ENCODE measurements at regions not wholly inside any gene's neighbourhood (a gene's known extent, or its start where the extent isn't known, plus 50 kb on each side); places are given as distances from the start of the nearest gene placed in this dataset.

GRCh38 chr12:11555743-11556625, 93.5 kb upstream of the ETV6 start:
- no peak overlapping the region for H3K9ac ChIP-seq
- no peak overlapping the region for H3K27ac ChIP-seq
- no peaks in the 10 kb centered on the region for H3K9me3 ChIP-seq (ENCODE audit: low read depth)
- no peak overlapping the region for H3K4me3 ChIP-seq
- H3K27me3 ChIP-seq = no peaks in the 10 kb centered on the region
- no peak for DNase-seq (ENCODE audit: low spot score)
- H3K27me3 Mint-ChIP-seq (ENCODE audit: insufficient read depth, low read depth) = no peaks in the 10 kb centered on the region
- no peak overlapping the region for H3K4me3 Mint-ChIP-seq
- H3K36me3 ChIP-seq = no peaks in the 10 kb centered on the region
- H2AFZ ChIP-seq (replicated peaks) = no peak overlapping the region
- H3F3A ChIP-seq (ENCODE audit: low read depth) = no peaks in the 10 kb centered on the region
- H3K4me1 Mint-ChIP-seq = peaks cover 6% of the 10 kb centered on the region
- H3K27ac Mint-ChIP-seq = no peak overlapping the region
- H3K4me1 ChIP-seq = peaks cover 6% of the 10 kb centered on the region
- H3K4me2 ChIP-seq = no peak overlapping the region
- H4K20me1 ChIP-seq (ENCODE audit: low read depth) = no peaks in the 10 kb centered on the region
- no peaks in the 10 kb centered on the region for H3K79me2 ChIP-seq (ENCODE audit: low read depth)
- H3K9me3 Mint-ChIP-seq = no peaks in the 10 kb centered on the region
- TF ChIP-seq CTCF (IDR thresholded peaks at IDR 0.05) (no peak), EZH2 (IDR thresholded peaks at IDR 0.05) (no peak), EZH2phosphoT487 (IDR thresholded peaks at IDR 0.05) (no peak)
- H3K36me3 Mint-ChIP-seq = no peaks in the 10 kb centered on the region

- no peak overlapping the region for H3K4me2 ChIP-seq
- no peak overlapping the region for H2AFZ ChIP-seq (replicated peaks)
- H3K27ac ChIP-seq = no peak overlapping the region
- Mint-ChIP-seq H3K27ac (no peak overlapping the region), H3K4me3 (no peak overlapping the region), H3K9me3 (no peaks in the 10 kb centered on the region), H3K4me1 (peaks cover 6% of the 10 kb centered on the region), H3K36me3 (no peaks in the 10 kb centered on the region), H3K27me3 (ENCODE audit: insufficient read depth, low read depth) (no peaks in the 10 kb centered on the region)
- H3K79me2 ChIP-seq (ENCODE audit: low read depth) = no peaks in the 10 kb centered on the region
- peaks cover 6% of the 10 kb centered on the region for H3K4me1 ChIP-seq
- H3K4me3 ChIP-seq = no peak overlapping the region
- no peak for TF ChIP-seq EZH2 (IDR thresholded peaks at IDR 0.05)
- TF ChIP-seq EZH2phosphoT487 (IDR thresholded peaks at IDR 0.05) = no peak
- no peak for TF ChIP-seq CTCF (IDR thresholded peaks at IDR 0.05)
- no peaks in the 10 kb centered on the region for H3K27me3 ChIP-seq
- no peaks in the 10 kb centered on the region for H3F3A ChIP-seq (ENCODE audit: low read depth)
- no peak overlapping the region for H3K9ac ChIP-seq
- H4K20me1 ChIP-seq (ENCODE audit: low read depth) = no peaks in the 10 kb centered on the region
- H3K9me3 ChIP-seq (ENCODE audit: low read depth) = no peaks in the 10 kb centered on the region
- H3K36me3 ChIP-seq = no peaks in the 10 kb centered on the region
- DNase-seq (ENCODE audit: low spot score) = no peak
Observed at GRCh38 chr12:11556682-11557081, 92.8 kb upstream of the ETV6 start.

GRCh38 chr12:11559626-11560340, 89.7 kb upstream of the ETV6 start:
- H3K36me3 Mint-ChIP-seq = no peaks in the 10 kb centered on the region
- H3K9ac ChIP-seq = no peak overlapping the region
- no peak overlapping the region for H3K27ac Mint-ChIP-seq
- no peaks in the 10 kb centered on the region for H3K9me3 ChIP-seq (ENCODE audit: low read depth)
- no peaks in the 10 kb centered on the region for H3F3A ChIP-seq (ENCODE audit: low read depth)
- no peak overlapping the region for H3K4me3 Mint-ChIP-seq
- H3K36me3 ChIP-seq = no peaks in the 10 kb centered on the region
- H3K4me1 ChIP-seq = peaks cover 6% of the 10 kb centered on the region
- H2AFZ ChIP-seq (replicated peaks) = no peak overlapping the region
- no peak for TF ChIP-seq EZH2 (IDR thresholded peaks at IDR 0.05)
- H3K4me2 ChIP-seq = no peak overlapping the region
- H3K79me2 ChIP-seq (ENCODE audit: low read depth) = no peaks in the 10 kb centered on the region
- no peaks in the 10 kb centered on the region for H3K27me3 Mint-ChIP-seq (ENCODE audit: insufficient read depth, low read depth)
- H3K27me3 ChIP-seq = no peaks in the 10 kb centered on the region
- H3K27ac ChIP-seq = no peak overlapping the region
- H4K20me1 ChIP-seq (ENCODE audit: low read depth) = no peaks in the 10 kb centered on the region
- H3K4me3 ChIP-seq = no peak overlapping the region
- H3K9me3 Mint-ChIP-seq = no peaks in the 10 kb centered on the region
- no peak for DNase-seq (ENCODE audit: low spot score)
- H3K4me1 Mint-ChIP-seq = peaks cover 6% of the 10 kb centered on the region

GRCh38 chr12:11561411-11561810, 88.1 kb upstream of the ETV6 start:
- no peak overlapping the region for H3K9ac ChIP-seq
- no peaks in the 10 kb centered on the region for H3K27me3 Mint-ChIP-seq (ENCODE audit: insufficient read depth, low read depth)
- peaks cover 1% of the 10 kb centered on the region for H3K4me1 Mint-ChIP-seq
- H3K79me2 ChIP-seq (ENCODE audit: low read depth) = no peaks in the 10 kb centered on the region
- H3K4me2 ChIP-seq = no peak overlapping the region
- no peaks in the 10 kb centered on the region for H3K9me3 Mint-ChIP-seq
- no peak for DNase-seq (ENCODE audit: low spot score)
- no peak overlapping the region for H3K4me3 Mint-ChIP-seq
- no peak overlapping the region for H3K27ac Mint-ChIP-seq
- H3K27ac ChIP-seq = no peak overlapping the region
- no peaks in the 10 kb centered on the region for H3K9me3 ChIP-seq (ENCODE audit: low read depth)
- H4K20me1 ChIP-seq (ENCODE audit: low read depth) = no peaks in the 10 kb centered on the region
- H2AFZ ChIP-seq (replicated peaks) = no peak overlapping the region
- H3F3A ChIP-seq (ENCODE audit: low read depth) = no peaks in the 10 kb centered on the region
- H3K4me1 ChIP-seq = no peaks in the 10 kb centered on the region
- no peaks in the 10 kb centered on the region for H3K27me3 ChIP-seq
- TF ChIP-seq EZH2 (IDR thresholded peaks at IDR 0.05) (no peak), EZH2phosphoT487 (IDR thresholded peaks at IDR 0.05) (no peak), CTCF (IDR thresholded peaks at IDR 0.05) (no peak)
- no peaks in the 10 kb centered on the region for H3K36me3 Mint-ChIP-seq
- H3K36me3 ChIP-seq = no peaks in the 10 kb centered on the region
- no peak overlapping the region for H3K4me3 ChIP-seq

All from neural progenitor cell (in vitro differentiated cells).